Stomach (tissue), 4 donors: ENCODE measurements at regions not wholly inside any gene's neighbourhood (a gene's known extent, or its start where the extent isn't known, plus 50 kb on each side); places are given as distances from the start of the nearest gene placed in this dataset.

ENCODE experiments used
- EP300 ChIP-seq: sonication (generic); formaldehyde crosslinking; IDR thresholded peaks from one replicate; pipeline ENCODE4 v1.6.1; 2017; ENCODE audit warnings: antibody characterized with exemption
- POLR2A ChIP-seq, 4 donors: fragments of 450-650 bp; IDR thresholded peaks; one replicate each; pipeline ENCODE4 v1.6.1; 2016; ENCODE audit warnings: antibody characterized with exemption in 4 of 4, control low read depth in 2 of 4, mild to moderate bottlenecking in 1 of 4, moderate library complexity in 1 of 4
- POLR2AphosphoS5 ChIP-seq, 3 donors: sonication (generic); formaldehyde crosslinking; IDR thresholded peaks; one replicate each; pipeline ENCODE4 v1.6.1; 2016; ENCODE audit warnings: antibody characterized with exemption in 3 of 3
- TF ChIP-seq, protein P1 (sequence below), 7 experiments: fragments of 450-650 bp in 4 of 7; fragments of 200-600 bp in 3 of 7; sonication (generic) in 3 of 7; IDR thresholded peaks; one replicate each; pipeline ENCODE4 v1.5.1; 2016 to 2019; ENCODE audit warnings: antibody characterized with exemption in 7 of 7, control low read depth in 2 of 7, mild to moderate bottlenecking in 1 of 7

DNA sequence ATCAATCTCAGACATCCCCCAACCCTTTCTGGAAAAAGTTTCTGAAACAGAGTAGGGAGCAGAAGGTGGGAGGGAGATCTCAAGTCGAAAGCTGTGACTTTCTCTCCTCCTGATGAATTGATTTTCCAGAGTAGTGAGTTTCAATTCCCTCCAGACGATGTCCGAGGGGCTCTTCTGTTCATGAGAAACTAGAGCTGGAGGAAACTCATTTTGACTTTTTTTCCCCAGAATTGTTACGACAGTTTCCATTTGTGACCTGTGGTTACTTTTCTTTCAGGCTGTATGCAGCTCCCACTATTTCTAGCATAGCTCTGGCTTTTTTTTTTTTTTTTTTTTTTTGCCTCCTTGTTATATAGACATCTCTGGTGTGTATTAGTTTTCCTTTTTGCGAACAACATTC lies 422.1 kb upstream of the SALL1 start:
- TF ChIP-seq, protein P1, sequence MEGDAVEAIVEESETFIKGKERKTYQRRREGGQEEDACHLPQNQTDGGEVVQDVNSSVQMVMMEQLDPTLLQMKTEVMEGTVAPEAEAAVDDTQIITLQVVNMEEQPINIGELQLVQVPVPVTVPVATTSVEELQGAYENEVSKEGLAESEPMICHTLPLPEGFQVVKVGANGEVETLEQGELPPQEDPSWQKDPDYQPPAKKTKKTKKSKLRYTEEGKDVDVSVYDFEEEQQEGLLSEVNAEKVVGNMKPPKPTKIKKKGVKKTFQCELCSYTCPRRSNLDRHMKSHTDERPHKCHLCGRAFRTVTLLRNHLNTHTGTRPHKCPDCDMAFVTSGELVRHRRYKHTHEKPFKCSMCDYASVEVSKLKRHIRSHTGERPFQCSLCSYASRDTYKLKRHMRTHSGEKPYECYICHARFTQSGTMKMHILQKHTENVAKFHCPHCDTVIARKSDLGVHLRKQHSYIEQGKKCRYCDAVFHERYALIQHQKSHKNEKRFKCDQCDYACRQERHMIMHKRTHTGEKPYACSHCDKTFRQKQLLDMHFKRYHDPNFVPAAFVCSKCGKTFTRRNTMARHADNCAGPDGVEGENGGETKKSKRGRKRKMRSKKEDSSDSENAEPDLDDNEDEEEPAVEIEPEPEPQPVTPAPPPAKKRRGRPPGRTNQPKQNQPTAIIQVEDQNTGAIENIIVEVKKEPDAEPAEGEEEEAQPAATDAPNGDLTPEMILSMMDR (IDR thresholded peaks at IDR 0.05) = no peak
- no peak for TF ChIP-seq POLR2A (IDR thresholded peaks at IDR 0.05)
- no peak for TF ChIP-seq POLR2AphosphoS5 (IDR thresholded peaks at IDR 0.05)
- TF ChIP-seq EP300 = no peak
